ENCODE measurements at regions not wholly inside any gene's neighbourhood (a gene's known extent, or its start where the extent isn't known, plus 50 kb on each side); places are given as distances from the start of the nearest gene placed in this dataset.

- no peaks in the 10 kb centered on the region for H3K9me3 ChIP-seq (ENCODE audit: control insufficient read depth, insufficient read depth, low read depth, low read length)
- no peak for ATAC-seq
- no peak overlapping the region for H3K27ac ChIP-seq (ENCODE audit: low read length)
- TF ChIP-seq TCF7L2 (IDR thresholded peaks at IDR 0.05; ENCODE audit: low read depth, low read length) (no peak), CTCF (IDR thresholded peaks at IDR 0.05) (no peak), REST (IDR thresholded peaks at IDR 0.05; ENCODE audit: insufficient read depth in 1 of 2, low read depth in 2 of 2, low read length in 1 of 2) (no peak), SIN3A (IDR thresholded peaks at IDR 0.05; ENCODE audit: borderline replicate concordance, insufficient read depth, low read depth, low read length) (no peak), POLR2AphosphoS5 (IDR thresholded peaks at IDR 0.05; ENCODE audit: low read depth, low read length) (no peak)
- H3K4me1 ChIP-seq (ENCODE audit: control insufficient read depth, insufficient read depth, low read length) = no peaks in the 10 kb centered on the region
- in situ Hi-C loops (cut with HindIII; ENCODE audit: low pct_unique_long_range_greater_than_20kb, low sequenced_read_pairs) = no loop called here
- 0 out of 2 replicates have a peak, but pooled peaks cover 2% of the 10 kb centered on the region for H3K27me3 ChIP-seq (ENCODE audit: control insufficient read depth, insufficient read depth, low read length)
- intact Hi-C loops (cut with micrococcal nuclease; ENCODE audit: unreplicated experiment) = no loop called here
- ChIA-PET CTCF (no interaction called here), POLR2A (no interaction called here)
- BruUV-seq (replicated peaks) = no TSS peak
- no peaks in the 10 kb centered on the region for H3K36me3 ChIP-seq (ENCODE audit: control insufficient read depth, insufficient read depth, low read length)
- no peak for DNase-seq (ENCODE audit: low read depth, low spot score)
- no peak overlapping the region for H3K4me3 ChIP-seq (ENCODE audit: low read depth in 2 of 2, low read length in 2 of 2)
These were observed 105.5 kb upstream of the TENM4 start for GRCh38 chr11:79546351-79546750.

GRCh38 chr11:79544361-79544760 is 103.5 kb upstream of the TENM4 start:
- DNase-seq (ENCODE audit: low read depth, low spot score) = no peak
- TF ChIP-seq CTCF (IDR thresholded peaks at IDR 0.05) (no peak), SIN3A (IDR thresholded peaks at IDR 0.05; ENCODE audit: borderline replicate concordance, insufficient read depth, low read depth, low read length) (no peak), POLR2AphosphoS5 (IDR thresholded peaks at IDR 0.05; ENCODE audit: low read depth, low read length) (no peak), REST (IDR thresholded peaks at IDR 0.05; ENCODE audit: insufficient read depth in 1 of 2, low read depth in 2 of 2, low read length in 1 of 2) (no peak), TCF7L2 (IDR thresholded peaks at IDR 0.05; ENCODE audit: low read depth, low read length) (no peak)
- intact Hi-C loops (cut with micrococcal nuclease; ENCODE audit: unreplicated experiment) = no loop called here
- Histone ChIP-seq H3K27ac (ENCODE audit: low read length) (no peak overlapping the region), H3K4me1 (ENCODE audit: control insufficient read depth, insufficient read depth, low read length) (no peaks in the 10 kb centered on the region), H3K9me3 (ENCODE audit: control insufficient read depth, insufficient read depth, low read depth, low read length) (no peaks in the 10 kb centered on the region), H3K4me3 (ENCODE audit: low read depth in 2 of 2, low read length in 2 of 2) (no peak overlapping the region), H3K36me3 (ENCODE audit: control insufficient read depth, insufficient read depth, low read length) (no peaks in the 10 kb centered on the region), H3K27me3 (ENCODE audit: control insufficient read depth, insufficient read depth, low read length) (0 out of 2 replicates have a peak, but pooled peaks cover 2% of the 10 kb centered on the region)
- ChIA-PET POLR2A (no interaction called here), CTCF (no interaction called here)
- BruUV-seq (replicated peaks) = no TSS peak
- no peak for ATAC-seq
- in situ Hi-C loops (cut with HindIII; ENCODE audit: low pct_unique_long_range_greater_than_20kb, low sequenced_read_pairs) = no loop called here

Data from Panc1 (cell line).